HEK293 (cell line): ENCODE measurements at regions not wholly inside any gene's neighbourhood (a gene's known extent, or its start where the extent isn't known, plus 50 kb on each side); places are given as distances from the start of the nearest gene placed in this dataset.

Experiments
- IKZF3 ChIP-seq: fragments of 450-650 bp; IDR thresholded peaks from 2 replicates; pipeline ENCODE4 v1.5.0; 2018; ENCODE audit warnings: missing biosample characterization, mild to moderate bottlenecking, missing genetic modification characterization, moderate library complexity
- PBX3 ChIP-seq: sonication (generic); formaldehyde crosslinking; IDR thresholded peaks from 2 replicates; pipeline ENCODE4 v1.8.1; 2022; ENCODE audit warnings: mild to moderate bottlenecking, moderate library complexity, missing genetic modification reagents
- REST ChIP-seq: fragments of 450-650 bp; formaldehyde crosslinking; IDR thresholded peaks from 2 replicates; pipeline ENCODE4 v1.5.1; 2016; ENCODE audit warnings: missing biosample characterization, missing genetic modification characterization
- SP2 ChIP-seq: fragments of 450-650 bp; formaldehyde crosslinking; IDR thresholded peaks from 2 replicates; pipeline ENCODE4 v1.5.1; 2016; ENCODE audit warnings: missing biosample characterization, missing genetic modification characterization
- TCF7L2 ChIP-seq: IDR thresholded peaks from 2 replicates; pipeline ENCODE4 v1.6.1; 2011; ENCODE audit warnings: low read depth, mild to moderate bottlenecking, inconsistent platforms, low read length, moderate library complexity, borderline replicate concordance
- ZBTB8A ChIP-seq: fragments of 450-650 bp; formaldehyde crosslinking; IDR thresholded peaks from 2 replicates; pipeline ENCODE4 v1.5.1; 2016; ENCODE audit warnings: missing biosample characterization, missing genetic modification characterization
- ZNF24 ChIP-seq: fragments of 450-650 bp; formaldehyde crosslinking; IDR thresholded peaks from 2 replicates; pipeline ENCODE4 v1.5.1; 2016; ENCODE audit warnings: missing biosample characterization, missing genetic modification characterization
- ZNF274 ChIP-seq, 2 experiments: fragments of 200-500 bp in 1 of 2; fragments of 450-650 bp in 1 of 2; sonication (Bioruptor generic) in 1 of 2; formaldehyde crosslinking in 1 of 2; IDR thresholded peaks; 2 replicates each; pipeline versions ENCODE4 v1.5.1 to v1.6.1; 2014 to 2016; ENCODE audit warnings: borderline replicate concordance in 1 of 2, inconsistent platforms in 1 of 2, low read length in 1 of 2, missing biosample characterization in 1 of 2, missing genetic modification characterization in 1 of 2
- ZNF473 ChIP-seq: fragments of 450-650 bp; formaldehyde crosslinking; IDR thresholded peaks from 2 replicates; pipeline ENCODE4 v1.5.1; 2017; ENCODE audit warnings: missing biosample characterization, missing genetic modification characterization
- ZNF549 ChIP-seq: fragments of 450-650 bp; IDR thresholded peaks from 2 replicates; pipeline ENCODE4 v1.5.1; 2018; ENCODE audit warnings: missing biosample characterization, missing genetic modification characterization, mild to moderate bottlenecking, inconsistent platforms, moderate library complexity
- ZNF639 ChIP-seq: fragments of 450-650 bp; formaldehyde crosslinking; IDR thresholded peaks from 2 replicates; pipeline ENCODE4 v1.5.1; 2016; ENCODE audit warnings: missing biosample characterization, missing genetic modification characterization
- ZNF707 ChIP-seq: fragments of 450-650 bp; formaldehyde crosslinking; IDR thresholded peaks from 2 replicates; pipeline ENCODE4 v1.5.1; 2016; ENCODE audit warnings: missing biosample characterization, missing genetic modification characterization
- TF ChIP-seq, protein P1 (sequence below): fragments of 450-650 bp; formaldehyde crosslinking; IDR thresholded peaks from 2 replicates; pipeline ENCODE4 v1.5.1; 2016; ENCODE audit warnings: missing biosample characterization, missing genetic modification characterization

DNA sequence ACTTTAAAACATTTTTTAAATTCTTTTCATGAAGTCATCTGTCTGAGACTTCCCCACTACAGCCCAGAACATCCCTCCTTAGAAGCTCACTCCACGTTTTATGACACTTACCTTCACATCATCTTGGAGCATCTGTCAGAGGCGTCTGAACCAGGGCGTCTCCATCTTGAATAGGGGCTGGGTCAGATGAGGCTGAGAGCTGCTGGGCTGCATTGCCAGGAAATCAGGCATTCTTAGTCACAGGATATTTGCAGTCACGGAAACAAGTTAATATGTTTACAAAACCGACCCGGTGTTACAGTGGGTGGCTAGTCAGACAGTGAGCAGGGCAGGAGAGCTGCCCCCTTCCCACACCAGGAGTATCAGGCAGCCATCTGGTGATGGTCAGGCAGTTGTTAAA is 456.5 kb downstream of the FBXO15 start:
- TF ChIP-seq ZNF24 = no peak
- TF ChIP-seq, protein P1, sequence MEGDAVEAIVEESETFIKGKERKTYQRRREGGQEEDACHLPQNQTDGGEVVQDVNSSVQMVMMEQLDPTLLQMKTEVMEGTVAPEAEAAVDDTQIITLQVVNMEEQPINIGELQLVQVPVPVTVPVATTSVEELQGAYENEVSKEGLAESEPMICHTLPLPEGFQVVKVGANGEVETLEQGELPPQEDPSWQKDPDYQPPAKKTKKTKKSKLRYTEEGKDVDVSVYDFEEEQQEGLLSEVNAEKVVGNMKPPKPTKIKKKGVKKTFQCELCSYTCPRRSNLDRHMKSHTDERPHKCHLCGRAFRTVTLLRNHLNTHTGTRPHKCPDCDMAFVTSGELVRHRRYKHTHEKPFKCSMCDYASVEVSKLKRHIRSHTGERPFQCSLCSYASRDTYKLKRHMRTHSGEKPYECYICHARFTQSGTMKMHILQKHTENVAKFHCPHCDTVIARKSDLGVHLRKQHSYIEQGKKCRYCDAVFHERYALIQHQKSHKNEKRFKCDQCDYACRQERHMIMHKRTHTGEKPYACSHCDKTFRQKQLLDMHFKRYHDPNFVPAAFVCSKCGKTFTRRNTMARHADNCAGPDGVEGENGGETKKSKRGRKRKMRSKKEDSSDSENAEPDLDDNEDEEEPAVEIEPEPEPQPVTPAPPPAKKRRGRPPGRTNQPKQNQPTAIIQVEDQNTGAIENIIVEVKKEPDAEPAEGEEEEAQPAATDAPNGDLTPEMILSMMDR = no peak
- no peak for TF ChIP-seq ZNF473 (tag by site-specific recombination)
- no peak for TF ChIP-seq ZBTB8A (tag by site-specific recombination)
- TF ChIP-seq REST (tag by site-specific recombination) = no peak
- no peak for TF ChIP-seq TCF7L2
- TF ChIP-seq ZNF707 (tag by site-specific recombination) = no peak
- TF ChIP-seq PBX3 (CRISPR knock-in tag) = no peak
- TF ChIP-seq SP2 (tag by site-specific recombination) = no peak
- no peak for TF ChIP-seq ZNF274 (IDR thresholded peaks at IDR 0.05; ENCODE audit: low read length)
- TF ChIP-seq ZNF274 (tag by site-specific recombination; IDR thresholded peaks at IDR 0.05; ENCODE audit: borderline replicate concordance) = no peak
- no peak for TF ChIP-seq ZNF639 (tag by site-specific recombination)
- no peak for TF ChIP-seq ZNF549 (tag by site-specific recombination)
- TF ChIP-seq IKZF3 = no peak
